GM12892 (cell line): ENCODE measurements at regions not wholly inside any gene's neighbourhood (a gene's known extent, or its start where the extent isn't known, plus 50 kb on each side); places are given as distances from the start of the nearest gene placed in this dataset.

Experiments used
- POLR2A ChIP-seq: IDR thresholded peaks from 2 replicates; pipeline ENCODE4 v1.6.1; 2011; ENCODE audit warnings: low read depth, low read length, control low read depth
- POLR2AphosphoS5 ChIP-seq: IDR thresholded peaks from 2 replicates; pipeline ENCODE4 v1.6.1; 2011; ENCODE audit warnings: low read depth, low read length, control low read depth
- TAF1 ChIP-seq: IDR thresholded peaks from 2 replicates; pipeline ENCODE4 v1.6.1; 2011; ENCODE audit warnings: low read depth, mild to moderate bottlenecking, control low read depth, low read length, borderline replicate concordance

DNA sequence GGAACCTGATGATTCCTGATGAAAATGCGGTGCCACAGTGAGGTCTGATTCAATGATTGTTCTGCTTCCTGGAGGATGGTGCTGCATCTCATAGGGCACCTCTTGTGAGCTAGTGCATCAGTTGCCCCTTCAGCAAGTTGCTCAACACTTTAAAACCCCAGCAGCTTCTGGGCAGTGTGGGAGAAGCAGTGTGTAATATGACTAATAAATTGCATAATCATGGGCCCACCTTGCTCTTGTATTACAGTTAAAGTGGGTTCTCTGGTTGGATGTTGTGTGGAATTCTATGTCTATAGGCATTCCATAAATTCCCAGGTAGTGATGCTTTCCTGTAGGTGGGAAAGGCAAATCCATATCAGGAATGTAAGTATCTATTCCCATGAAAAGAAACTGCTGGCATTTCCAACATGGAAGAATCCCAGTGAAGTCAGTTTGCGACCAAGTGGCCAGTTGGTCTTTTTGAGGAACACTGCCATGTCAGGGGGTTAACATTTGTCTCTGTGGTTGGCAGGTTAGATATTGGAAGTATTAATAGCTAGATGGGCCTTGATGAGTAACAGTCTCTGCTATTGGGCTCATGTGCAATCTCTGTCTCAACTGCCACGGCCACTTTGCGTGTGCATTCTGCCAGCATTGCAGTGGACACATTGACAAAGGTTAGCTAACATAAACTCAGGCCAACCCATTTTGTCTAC, 121.1 kb upstream of the OTUD4 start:
- TF ChIP-seq POLR2AphosphoS5 (no peak), POLR2A (no peak), TAF1 (no peak)
